ENCODE measurements at regions not wholly inside any gene's neighbourhood (a gene's known extent, or its start where the extent isn't known, plus 50 kb on each side); places are given as distances from the start of the nearest gene placed in this dataset.

GRCh38 chr22:27292542-27293299 is 508.8 kb downstream of the MN1 start:
- Histone ChIP-seq H3K27me3 (peaks cover 18 to 38% (median 21%) of the 10 kb centered on the region in 3 donors), H3K36me3 (no peaks in the 10 kb centered on the region), H3K9me3 (no peaks in the 10 kb centered on the region), H3K4me1 (no peaks in the 10 kb centered on the region), H3K4me3 (no peak overlapping the region), H3K27ac (no peak overlapping the region)
- ATAC-seq (no peak), DNase-seq (no peak)
- in situ Hi-C loops (cut with MboI; ENCODE audit: low sequenced_read_pairs in 4 of 4): no loop called here
- TF ChIP-seq POLR2A (IDR thresholded peaks at IDR 0.05): no peak
- no peak for TF ChIP-seq CTCF (IDR thresholded peaks at IDR 0.05 in 4 of 5, conservative IDR thresholded peaks at IDR 0.05 in 1 of 5)
- intact Hi-C loops (cut with DNase I; ENCODE audit: low total_unique reads): no loop called here

- Histone ChIP-seq H3K36me3 (no peaks in the 10 kb centered on the region), H3K27ac (no peak overlapping the region), H3K4me3 (no peak overlapping the region), H3K9me3 (no peaks in the 10 kb centered on the region), H3K4me1 (no peaks in the 10 kb centered on the region), H3K27me3 (peaks cover 19 to 49% (median 30%) of the 10 kb centered on the region in 3 donors)
- intact Hi-C loops (cut with DNase I; ENCODE audit: low total_unique reads): no loop called here
- ATAC-seq (no peak), DNase-seq (no peak)
- TF ChIP-seq CTCF (IDR thresholded peaks at IDR 0.05 in 4 of 5, conservative IDR thresholded peaks at IDR 0.05 in 1 of 5): no peak
- no peak for TF ChIP-seq POLR2A (IDR thresholded peaks at IDR 0.05)
- in situ Hi-C loops (cut with MboI; ENCODE audit: low sequenced_read_pairs in 4 of 4): no loop called here
These were observed 507.7 kb downstream of the MN1 start for GRCh38 chr22:27293721-27294445.

DNA sequence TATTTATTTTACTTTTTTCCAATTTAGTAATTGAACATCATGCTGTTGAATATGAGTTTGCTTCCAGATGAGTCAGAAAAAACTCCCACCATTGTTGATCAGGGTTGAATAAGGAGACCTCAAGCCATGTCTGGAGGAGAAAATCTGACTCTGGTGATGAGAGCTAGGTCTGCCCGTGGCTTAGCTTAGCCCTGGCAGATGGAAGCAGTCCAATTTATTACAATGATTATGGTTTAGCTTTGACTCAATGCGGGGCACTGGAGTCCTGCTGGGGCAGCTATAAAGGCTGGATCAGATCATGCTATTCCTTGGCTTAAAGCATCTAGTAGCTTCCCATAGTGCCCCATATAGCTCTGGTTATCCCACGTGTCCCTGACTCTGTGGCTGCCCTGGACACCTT is 506.5 kb downstream of the MN1 start:
- DNase-seq (no peak), ATAC-seq (no peak)
- Histone ChIP-seq H3K27ac (no peak overlapping the region), H3K4me1 (no peaks in the 10 kb centered on the region), H3K27me3 (peaks cover 21 to 53% (median 40%) of the 10 kb centered on the region in 3 donors), H3K4me3 (no peak overlapping the region), H3K36me3 (no peaks in the 10 kb centered on the region), H3K9me3 (no peaks in the 10 kb centered on the region)
- in situ Hi-C loops (cut with MboI; ENCODE audit: low sequenced_read_pairs in 4 of 4): no loop called here
- intact Hi-C loops (cut with DNase I; ENCODE audit: low total_unique reads): no loop called here
- TF ChIP-seq POLR2A (IDR thresholded peaks at IDR 0.05) (no peak), CTCF (IDR thresholded peaks at IDR 0.05 in 4 of 5, conservative IDR thresholded peaks at IDR 0.05 in 1 of 5) (no peak)

- Histone ChIP-seq H3K27ac (no peak overlapping the region), H3K36me3 (no peaks in the 10 kb centered on the region), H3K4me1 (no peaks in the 10 kb centered on the region), H3K27me3 (peaks cover 17 to 55% (median 41%) of the 10 kb centered on the region in 3 donors), H3K9me3 (no peaks in the 10 kb centered on the region), H3K4me3 (no peak overlapping the region)
- no peak for ATAC-seq
- DNase-seq: no peak
- TF ChIP-seq POLR2A (IDR thresholded peaks at IDR 0.05) (no peak), CTCF (IDR thresholded peaks at IDR 0.05 in 4 of 5, conservative IDR thresholded peaks at IDR 0.05 in 1 of 5) (no peak)
- intact Hi-C loops (cut with DNase I; ENCODE audit: low total_unique reads) (no loop called here), in situ Hi-C loops (cut with MboI; ENCODE audit: low sequenced_read_pairs in 4 of 4) (no loop called here)
These were observed 506.0 kb downstream of the MN1 start for GRCh38 chr22:27295605-27296004.

All from gastrocnemius medialis (tissue), 4 donors.